Hepatocyte (in vitro differentiated cells): ENCODE measurements at regions not wholly inside any gene's neighbourhood (a gene's known extent, or its start where the extent isn't known, plus 50 kb on each side); places are given as distances from the start of the nearest gene placed in this dataset.

Experiments used
- EZH2 ChIP-seq: fragments of 200-600 bp; sonication (generic); IDR thresholded peaks from 2 replicates; pipeline ENCODE4 v1.6.1; 2016; ENCODE audit warnings: antibody characterized with exemption, mild to moderate bottlenecking, borderline replicate concordance
- EZH2phosphoT487 ChIP-seq: fragments of 200-600 bp; sonication (generic); IDR thresholded peaks from one replicate; pipeline ENCODE4 v1.6.1; 2018; ENCODE audit warnings: antibody characterized with exemption, mild to moderate bottlenecking, low read depth, moderate library complexity; ENCODE audit not compliant: unreplicated experiment, severe bottlenecking
- TF ChIP-seq, protein P1 (sequence below): fragments of 200-600 bp; sonication (generic); IDR thresholded peaks from 2 replicates; pipeline ENCODE4 v1.5.1; 2016; ENCODE audit warnings: antibody characterized with exemption, mild to moderate bottlenecking; ENCODE audit not compliant: poor library complexity

DNA sequence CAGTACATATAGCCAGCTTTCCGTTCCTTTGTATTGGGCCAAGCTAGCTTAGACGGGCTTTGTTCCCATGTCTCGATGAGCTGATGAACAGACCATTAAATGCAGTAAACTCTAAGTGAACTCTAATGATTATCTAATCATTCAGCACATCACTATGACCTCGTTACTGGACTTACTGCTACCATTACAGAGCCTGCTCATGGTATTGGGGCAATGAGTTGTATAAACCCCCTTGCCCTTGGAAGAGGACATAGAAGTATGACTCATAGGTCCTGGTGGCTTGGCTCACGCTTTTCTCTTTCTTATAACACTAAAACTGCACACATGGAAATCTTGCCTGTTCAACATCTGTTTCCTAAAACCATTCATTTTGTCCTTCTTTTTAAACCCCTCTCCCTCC is 93.6 kb upstream of the DYNLRB2 start:
- TF ChIP-seq, protein P1, sequence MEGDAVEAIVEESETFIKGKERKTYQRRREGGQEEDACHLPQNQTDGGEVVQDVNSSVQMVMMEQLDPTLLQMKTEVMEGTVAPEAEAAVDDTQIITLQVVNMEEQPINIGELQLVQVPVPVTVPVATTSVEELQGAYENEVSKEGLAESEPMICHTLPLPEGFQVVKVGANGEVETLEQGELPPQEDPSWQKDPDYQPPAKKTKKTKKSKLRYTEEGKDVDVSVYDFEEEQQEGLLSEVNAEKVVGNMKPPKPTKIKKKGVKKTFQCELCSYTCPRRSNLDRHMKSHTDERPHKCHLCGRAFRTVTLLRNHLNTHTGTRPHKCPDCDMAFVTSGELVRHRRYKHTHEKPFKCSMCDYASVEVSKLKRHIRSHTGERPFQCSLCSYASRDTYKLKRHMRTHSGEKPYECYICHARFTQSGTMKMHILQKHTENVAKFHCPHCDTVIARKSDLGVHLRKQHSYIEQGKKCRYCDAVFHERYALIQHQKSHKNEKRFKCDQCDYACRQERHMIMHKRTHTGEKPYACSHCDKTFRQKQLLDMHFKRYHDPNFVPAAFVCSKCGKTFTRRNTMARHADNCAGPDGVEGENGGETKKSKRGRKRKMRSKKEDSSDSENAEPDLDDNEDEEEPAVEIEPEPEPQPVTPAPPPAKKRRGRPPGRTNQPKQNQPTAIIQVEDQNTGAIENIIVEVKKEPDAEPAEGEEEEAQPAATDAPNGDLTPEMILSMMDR, result no peak
- no peak for TF ChIP-seq EZH2phosphoT487
- TF ChIP-seq EZH2, result no peak
